GM06990 (cell line): ENCODE measurements at regions not wholly inside any gene's neighbourhood (a gene's known extent, or its start where the extent isn't known, plus 50 kb on each side); places are given as distances from the start of the nearest gene placed in this dataset.

ENCODE experiments used
- DNase-seq: peaks from one replicate; pipeline ENCODE4 v3.0.0-alpha.2; 2011; ENCODE audit not compliant: insufficient read length; ENCODE audit errors: extremely low read depth
- H3K27me3 ChIP-seq: replicated peaks from 2 replicates; pipeline ENCODE4 v1.6.0; 2011; ENCODE audit warnings: low read length; ENCODE audit not compliant: control insufficient read depth, insufficient read depth
- H3K36me3 ChIP-seq: 2 replicates; pipeline ENCODE4 v1.5.1; 2011; ENCODE audit warnings: low read length; ENCODE audit not compliant: control insufficient read depth, insufficient read depth
- H3K4me3 ChIP-seq: replicated peaks from 2 replicates; pipeline ENCODE4 v1.5.1; 2011; ENCODE audit warnings: low read depth, mild to moderate bottlenecking, control low read depth, low read length
- TF ChIP-seq, protein P1 (sequence below): IDR thresholded peaks from 2 replicates; pipeline ENCODE4 v1.5.1; 2011; ENCODE audit warnings: low read length, control low read depth, mild to moderate bottlenecking, inconsistent platforms; ENCODE audit not compliant: insufficient read depth, poor library complexity, severe bottlenecking

DNA sequence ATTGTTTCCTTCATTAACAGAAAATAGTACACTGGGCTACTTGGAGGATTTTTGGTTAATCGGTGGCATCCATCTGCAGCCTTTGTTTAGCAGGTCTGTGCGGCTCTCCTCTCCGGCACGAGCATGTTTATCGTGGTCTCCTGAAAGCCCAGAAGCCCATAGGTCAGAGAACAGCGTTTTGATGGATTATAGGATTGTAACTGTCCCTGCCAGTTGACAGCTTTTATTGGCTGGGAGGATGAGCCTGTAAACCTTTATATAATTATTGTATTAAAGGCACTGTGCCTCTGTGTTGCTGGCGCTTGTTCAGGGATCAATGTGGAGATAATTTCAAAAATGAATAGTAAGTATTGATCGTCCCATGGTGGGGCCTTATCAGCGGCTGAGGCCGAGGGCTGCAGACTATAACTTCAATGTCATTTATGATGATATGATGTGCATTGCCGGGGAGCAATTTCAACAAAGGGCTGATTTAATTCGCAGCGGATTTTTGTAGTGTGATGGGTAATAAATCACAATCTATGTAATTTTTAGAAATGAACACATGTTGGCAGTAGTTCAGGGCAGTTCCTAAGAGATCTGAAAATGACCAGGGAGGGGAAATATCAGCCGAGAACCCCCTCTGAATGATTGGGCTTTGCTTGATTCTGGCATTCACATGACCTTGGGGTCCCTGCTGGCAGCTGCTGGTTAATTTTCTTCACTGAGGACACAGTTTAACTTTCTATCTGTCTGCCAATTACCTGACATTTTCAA lies 736.1 kb downstream of the GALR1 start:
- no peaks in the 10 kb centered on the region for H3K36me3 ChIP-seq
- TF ChIP-seq, protein P1, sequence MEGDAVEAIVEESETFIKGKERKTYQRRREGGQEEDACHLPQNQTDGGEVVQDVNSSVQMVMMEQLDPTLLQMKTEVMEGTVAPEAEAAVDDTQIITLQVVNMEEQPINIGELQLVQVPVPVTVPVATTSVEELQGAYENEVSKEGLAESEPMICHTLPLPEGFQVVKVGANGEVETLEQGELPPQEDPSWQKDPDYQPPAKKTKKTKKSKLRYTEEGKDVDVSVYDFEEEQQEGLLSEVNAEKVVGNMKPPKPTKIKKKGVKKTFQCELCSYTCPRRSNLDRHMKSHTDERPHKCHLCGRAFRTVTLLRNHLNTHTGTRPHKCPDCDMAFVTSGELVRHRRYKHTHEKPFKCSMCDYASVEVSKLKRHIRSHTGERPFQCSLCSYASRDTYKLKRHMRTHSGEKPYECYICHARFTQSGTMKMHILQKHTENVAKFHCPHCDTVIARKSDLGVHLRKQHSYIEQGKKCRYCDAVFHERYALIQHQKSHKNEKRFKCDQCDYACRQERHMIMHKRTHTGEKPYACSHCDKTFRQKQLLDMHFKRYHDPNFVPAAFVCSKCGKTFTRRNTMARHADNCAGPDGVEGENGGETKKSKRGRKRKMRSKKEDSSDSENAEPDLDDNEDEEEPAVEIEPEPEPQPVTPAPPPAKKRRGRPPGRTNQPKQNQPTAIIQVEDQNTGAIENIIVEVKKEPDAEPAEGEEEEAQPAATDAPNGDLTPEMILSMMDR, result no peak
- H3K4me3 ChIP-seq, result no peak overlapping the region
- H3K27me3 ChIP-seq, result no peaks in the 10 kb centered on the region
- DNase-seq, result no peak

GRCh38 chr18:77990131-77990530 lies 740.5 kb downstream of the GALR1 start:
- TF ChIP-seq, protein P1, result no peak
- Histone ChIP-seq H3K27me3 (no peaks in the 10 kb centered on the region), H3K36me3 (no peaks in the 10 kb centered on the region), H3K4me3 (no peak overlapping the region)
- DNase-seq, result no peak

DNA sequence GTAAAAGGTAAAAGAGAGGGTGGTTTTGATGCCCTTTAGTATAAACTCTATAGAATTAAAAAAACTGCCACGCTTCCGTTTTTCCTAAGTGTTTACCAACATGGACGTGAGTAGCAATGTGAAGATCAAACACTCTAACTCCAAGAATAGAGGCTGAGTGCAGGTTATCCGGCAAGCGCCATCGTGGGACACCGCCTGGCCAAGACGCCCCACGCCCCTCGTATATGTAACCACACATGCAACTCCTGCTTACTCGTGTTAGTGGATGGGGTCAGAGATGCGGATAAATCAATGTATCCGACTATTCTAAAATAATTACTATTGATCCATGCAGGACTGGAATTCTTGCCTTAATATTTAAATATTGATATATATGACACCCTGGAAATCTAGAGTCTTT lies 741.3 kb downstream of the GALR1 start:
- no peak for DNase-seq
- TF ChIP-seq, protein P1, result no peak
- Histone ChIP-seq H3K27me3 (no peaks in the 10 kb centered on the region), H3K36me3 (no peaks in the 10 kb centered on the region), H3K4me3 (no peak overlapping the region)

- DNase-seq, result no peak
- Histone ChIP-seq H3K27me3 (no peaks in the 10 kb centered on the region), H3K4me3 (no peak overlapping the region), H3K36me3 (no peaks in the 10 kb centered on the region)
- TF ChIP-seq, protein P1, result no peak
These were observed 742.4 kb downstream of the GALR1 start for GRCh38 chr18:77992057-77992456.

- no peaks in the 10 kb centered on the region for H3K27me3 ChIP-seq
- TF ChIP-seq, protein P1, result no peak
- no peaks in the 10 kb centered on the region for H3K36me3 ChIP-seq
- no peak for DNase-seq
- H3K4me3 ChIP-seq, result no peak overlapping the region
These were observed 743.7 kb downstream of the GALR1 start for GRCh38 chr18:77993188-77993981.
